ENCODE measurements at regions not wholly inside any gene's neighbourhood (a gene's known extent, or its start where the extent isn't known, plus 50 kb on each side); places are given as distances from the start of the nearest gene placed in this dataset.

- TF ChIP-seq CTCF (IDR thresholded peaks at IDR 0.05; ENCODE audit: insufficient read depth, low read length) (no peak), REST (IDR thresholded peaks at IDR 0.05; ENCODE audit: insufficient replicate concordance, low read depth) (no peak)
These were observed 58.4 kb upstream of the UQCRFS1 start for GRCh38 chr19:29271341-29271740.

Measured in HL-60 (cell line).